ENCODE measurements at regions not wholly inside any gene's neighbourhood (a gene's known extent, or its start where the extent isn't known, plus 50 kb on each side); places are given as distances from the start of the nearest gene placed in this dataset.

DNA sequence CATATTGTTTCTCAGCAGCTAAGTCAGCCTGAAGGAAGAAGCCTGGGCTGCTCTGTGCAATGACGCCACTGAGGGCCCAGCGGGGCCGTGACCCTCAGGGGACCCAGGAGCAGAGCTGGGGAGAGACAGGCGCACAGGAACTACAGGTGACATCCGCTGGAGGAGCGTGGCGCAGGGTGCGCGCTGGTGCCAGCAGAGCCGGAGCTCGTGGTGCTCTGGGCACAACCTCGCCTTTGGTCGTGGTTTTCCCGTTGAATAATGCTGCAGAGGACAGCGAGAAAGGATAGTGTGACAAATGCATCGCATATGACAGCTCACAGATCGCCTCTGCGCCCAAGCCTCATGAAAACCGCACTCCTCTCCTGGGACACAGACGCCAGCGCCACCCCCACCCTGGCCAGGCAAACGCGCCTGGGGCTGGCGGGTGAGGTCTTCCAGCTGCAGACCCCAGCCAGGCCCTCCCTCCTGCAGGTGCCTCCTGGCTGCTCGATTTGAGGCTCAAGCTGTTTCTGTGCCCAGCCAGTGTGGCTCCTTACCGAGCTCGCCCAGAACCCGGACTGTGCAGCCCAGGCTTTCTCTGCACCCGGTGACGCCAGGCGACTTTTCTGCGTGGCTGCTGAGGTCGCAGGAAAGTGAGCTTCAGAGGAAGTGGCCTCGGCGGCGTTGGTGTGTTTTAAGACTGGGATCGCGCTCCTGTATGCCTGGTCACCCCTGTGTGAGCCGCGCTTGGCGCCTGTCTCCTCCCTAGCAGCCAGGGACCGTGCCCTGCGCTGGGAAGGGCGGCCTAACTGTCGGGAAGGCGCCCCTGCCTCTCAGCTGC lies 583.1 kb upstream of the HS6ST1 start:
- TF ChIP-seq, protein P1, sequence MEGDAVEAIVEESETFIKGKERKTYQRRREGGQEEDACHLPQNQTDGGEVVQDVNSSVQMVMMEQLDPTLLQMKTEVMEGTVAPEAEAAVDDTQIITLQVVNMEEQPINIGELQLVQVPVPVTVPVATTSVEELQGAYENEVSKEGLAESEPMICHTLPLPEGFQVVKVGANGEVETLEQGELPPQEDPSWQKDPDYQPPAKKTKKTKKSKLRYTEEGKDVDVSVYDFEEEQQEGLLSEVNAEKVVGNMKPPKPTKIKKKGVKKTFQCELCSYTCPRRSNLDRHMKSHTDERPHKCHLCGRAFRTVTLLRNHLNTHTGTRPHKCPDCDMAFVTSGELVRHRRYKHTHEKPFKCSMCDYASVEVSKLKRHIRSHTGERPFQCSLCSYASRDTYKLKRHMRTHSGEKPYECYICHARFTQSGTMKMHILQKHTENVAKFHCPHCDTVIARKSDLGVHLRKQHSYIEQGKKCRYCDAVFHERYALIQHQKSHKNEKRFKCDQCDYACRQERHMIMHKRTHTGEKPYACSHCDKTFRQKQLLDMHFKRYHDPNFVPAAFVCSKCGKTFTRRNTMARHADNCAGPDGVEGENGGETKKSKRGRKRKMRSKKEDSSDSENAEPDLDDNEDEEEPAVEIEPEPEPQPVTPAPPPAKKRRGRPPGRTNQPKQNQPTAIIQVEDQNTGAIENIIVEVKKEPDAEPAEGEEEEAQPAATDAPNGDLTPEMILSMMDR (IDR thresholded peaks at IDR 0.05), result no peak
- TF ChIP-seq EZH2phosphoT487 (IDR thresholded peaks at IDR 0.05), result no peak

Data from neural progenitor cell (in vitro differentiated cells).